Osteoblast (primary cell): ENCODE measurements at regions not wholly inside any gene's neighbourhood (a gene's known extent, or its start where the extent isn't known, plus 50 kb on each side); places are given as distances from the start of the nearest gene placed in this dataset.

Source experiments
- DNase-seq: peaks from one replicate; pipeline ENCODE4 v3.0.0; 2011; ENCODE audit warnings: low spot score, mixed read lengths; ENCODE audit not compliant: insufficient read length; ENCODE audit errors: missing footprints
- H2AFZ ChIP-seq: 2 replicates; pipeline ENCODE4 v1.6.0; 2011; ENCODE audit warnings: mild to moderate bottlenecking, low read length
- H3K27ac ChIP-seq: 2 replicates; pipeline ENCODE4 v1.5.1; 2011; ENCODE audit warnings: mild to moderate bottlenecking, low read depth, low read length, moderate library complexity
- H3K27me3 ChIP-seq: 2 replicates; pipeline ENCODE4 v1.6.0; 2012; ENCODE audit warnings: mild to moderate bottlenecking, control low read depth, inconsistent platforms, low read length, moderate library complexity; ENCODE audit not compliant: insufficient read depth
- H3K36me3 ChIP-seq: 2 replicates; pipeline ENCODE4 v1.5.1; 2011; ENCODE audit warnings: mild to moderate bottlenecking, low read length, control low read depth, moderate library complexity; ENCODE audit not compliant: insufficient read depth
- H3K4me1 ChIP-seq: 2 replicates; pipeline ENCODE4 v1.5.1; 2011; ENCODE audit warnings: mild to moderate bottlenecking, low read length, control low read depth, moderate library complexity; ENCODE audit not compliant: insufficient read depth
- H3K4me2 ChIP-seq: 2 replicates; pipeline ENCODE4 v1.6.0; 2011; ENCODE audit warnings: mild to moderate bottlenecking, low read length; ENCODE audit not compliant: insufficient read depth
- H3K4me3 ChIP-seq: fragments of 200-600 bp; sonication (generic); 3 replicates; pipeline ENCODE4 v1.5.1; 2012; ENCODE audit warnings: mild to moderate bottlenecking, low read length, inconsistent platforms; ENCODE audit not compliant: insufficient read depth
- H3K79me2 ChIP-seq: 2 replicates; pipeline ENCODE4 v1.6.0; 2012; ENCODE audit warnings: mild to moderate bottlenecking, low read length, control low read depth, inconsistent platforms; ENCODE audit not compliant: insufficient read depth
- H3K9me3 ChIP-seq: 2 replicates; pipeline ENCODE4 v1.5.1; 2011; ENCODE audit warnings: low read depth, low read length, control low read depth
- H4K20me1 ChIP-seq: 2 replicates; pipeline ENCODE4 v1.6.0; 2012; ENCODE audit warnings: mild to moderate bottlenecking, low read length, control low read depth; ENCODE audit not compliant: insufficient read depth
- CTCF ChIP-seq: IDR thresholded peaks from 2 replicates; pipeline ENCODE4 v1.5.1; 2011; ENCODE audit warnings: mild to moderate bottlenecking, low read depth, low read length, moderate library complexity; ENCODE audit errors: extremely low read depth

GRCh38 chr2:82795446-82795845, 1663.6 kb downstream of the SUCLG1 start:
- no peak overlapping the region for H3K27ac ChIP-seq

GRCh38 chr2:82793711-82794435, 1665.2 kb downstream of the SUCLG1 start:
- no peaks in the 10 kb centered on the region for H3K27me3 ChIP-seq
- no peak for TF ChIP-seq CTCF
- H3K4me3 ChIP-seq, result no peak overlapping the region
- H3K4me2 ChIP-seq, result no peak overlapping the region
- no peaks in the 10 kb centered on the region for H4K20me1 ChIP-seq
- no peak overlapping the region for H2AFZ ChIP-seq
- no peaks in the 10 kb centered on the region for H3K9me3 ChIP-seq
- H3K27ac ChIP-seq, result no peak overlapping the region
- H3K4me1 ChIP-seq, result no peaks in the 10 kb centered on the region
- no peaks in the 10 kb centered on the region for H3K36me3 ChIP-seq
- no peaks in the 10 kb centered on the region for H3K79me2 ChIP-seq
- DNase-seq, result no peak

More at GRCh38 chr2:82795446-82795845, 1663.6 kb downstream of the SUCLG1 start:
- TF ChIP-seq CTCF, result no peak
- Histone ChIP-seq H3K36me3 (no peaks in the 10 kb centered on the region), H3K9me3 (no peaks in the 10 kb centered on the region), H3K79me2 (no peaks in the 10 kb centered on the region), H3K4me2 (no peak overlapping the region), H4K20me1 (no peaks in the 10 kb centered on the region), H3K4me1 (no peaks in the 10 kb centered on the region), H2AFZ (no peak overlapping the region), H3K4me3 (no peak overlapping the region), H3K27me3 (no peaks in the 10 kb centered on the region)
- DNase-seq, result no peak

GRCh38 chr2:82792316-82792715, 1666.8 kb downstream of the SUCLG1 start:
- H3K79me2 ChIP-seq, result no peaks in the 10 kb centered on the region
- H3K4me2 ChIP-seq, result no peak overlapping the region
- H3K36me3 ChIP-seq, result no peaks in the 10 kb centered on the region
- H2AFZ ChIP-seq, result no peak overlapping the region
- DNase-seq, result no peak
- H4K20me1 ChIP-seq, result no peaks in the 10 kb centered on the region
- TF ChIP-seq CTCF, result no peak
- H3K9me3 ChIP-seq, result no peaks in the 10 kb centered on the region
- H3K27me3 ChIP-seq, result no peaks in the 10 kb centered on the region
- H3K4me3 ChIP-seq, result no peak overlapping the region
- H3K27ac ChIP-seq, result no peak overlapping the region
- H3K4me1 ChIP-seq, result no peaks in the 10 kb centered on the region

GRCh38 chr2:82790206-82791021, 1668.7 kb downstream of the SUCLG1 start:
- Histone ChIP-seq H3K4me2 (peak overlapping the region; percentile 64), H3K27ac (no peak overlapping the region), H3K79me2 (no peaks in the 10 kb centered on the region), H3K4me3 (peak overlapping the region; percentile 47), H3K36me3 (no peaks in the 10 kb centered on the region), H3K27me3 (no peaks in the 10 kb centered on the region), H2AFZ (peak overlapping the region; percentile 59), H3K9me3 (no peaks in the 10 kb centered on the region), H3K4me1 (no peaks in the 10 kb centered on the region), H4K20me1 (no peaks in the 10 kb centered on the region)
- no peak for TF ChIP-seq CTCF
- DNase-seq, result no peak
